ENCODE measurements at regions not wholly inside any gene's neighbourhood (a gene's known extent, or its start where the extent isn't known, plus 50 kb on each side); places are given as distances from the start of the nearest gene placed in this dataset.

DNA sequence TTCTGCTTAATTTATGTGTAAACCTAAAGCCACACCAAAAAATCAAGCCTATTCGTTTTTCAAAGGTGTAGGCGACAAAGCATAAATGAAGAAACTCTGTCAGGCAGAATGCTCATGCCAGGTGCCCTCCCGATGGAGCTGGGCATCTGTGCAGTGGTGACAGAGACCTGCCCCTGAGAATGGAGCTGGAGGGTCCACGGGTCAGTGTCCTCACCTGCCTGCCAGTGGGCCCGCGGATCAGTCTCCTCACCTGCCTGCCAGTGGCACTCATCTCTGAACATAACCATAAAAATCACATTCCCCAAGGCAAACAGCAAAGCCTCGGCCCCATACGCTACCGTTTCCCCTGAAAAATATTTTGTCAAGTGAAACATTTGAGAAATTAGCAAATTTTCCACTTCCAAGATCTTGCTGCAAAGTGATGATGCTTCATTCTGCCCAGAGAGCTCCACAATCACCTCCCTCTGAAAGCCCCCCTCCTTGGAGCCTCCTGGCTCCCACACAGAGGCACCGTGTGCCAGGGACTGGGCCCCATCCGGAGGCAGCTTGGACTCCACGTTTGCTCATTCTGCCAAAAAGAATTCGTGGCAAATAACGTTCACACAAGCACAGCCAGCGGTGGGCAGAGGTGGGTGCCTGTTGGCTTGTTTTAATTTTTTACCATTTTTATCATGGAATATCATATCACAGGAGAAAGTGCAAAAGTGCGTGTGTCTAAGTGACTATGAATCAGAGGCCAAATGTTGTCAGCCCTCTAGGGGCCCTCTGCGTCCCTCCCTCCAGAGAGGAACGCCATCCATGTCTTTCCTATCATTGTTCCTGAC lies 88.8 kb downstream of the YTHDF1 start:
- DNase-seq (ENCODE audit: insufficient read length), result no peak
- TF ChIP-seq TAF1 (IDR thresholded peaks at IDR 0.05; ENCODE audit: borderline replicate concordance, low read depth, low read length) (no peak), POLR2A (IDR thresholded peaks at IDR 0.05; ENCODE audit: low read depth, low read length) (no peak), POLR2AphosphoS5 (IDR thresholded peaks at IDR 0.05; ENCODE audit: low read depth, low read length) (no peak)
- FAIRE-seq, result no peak

DNA sequence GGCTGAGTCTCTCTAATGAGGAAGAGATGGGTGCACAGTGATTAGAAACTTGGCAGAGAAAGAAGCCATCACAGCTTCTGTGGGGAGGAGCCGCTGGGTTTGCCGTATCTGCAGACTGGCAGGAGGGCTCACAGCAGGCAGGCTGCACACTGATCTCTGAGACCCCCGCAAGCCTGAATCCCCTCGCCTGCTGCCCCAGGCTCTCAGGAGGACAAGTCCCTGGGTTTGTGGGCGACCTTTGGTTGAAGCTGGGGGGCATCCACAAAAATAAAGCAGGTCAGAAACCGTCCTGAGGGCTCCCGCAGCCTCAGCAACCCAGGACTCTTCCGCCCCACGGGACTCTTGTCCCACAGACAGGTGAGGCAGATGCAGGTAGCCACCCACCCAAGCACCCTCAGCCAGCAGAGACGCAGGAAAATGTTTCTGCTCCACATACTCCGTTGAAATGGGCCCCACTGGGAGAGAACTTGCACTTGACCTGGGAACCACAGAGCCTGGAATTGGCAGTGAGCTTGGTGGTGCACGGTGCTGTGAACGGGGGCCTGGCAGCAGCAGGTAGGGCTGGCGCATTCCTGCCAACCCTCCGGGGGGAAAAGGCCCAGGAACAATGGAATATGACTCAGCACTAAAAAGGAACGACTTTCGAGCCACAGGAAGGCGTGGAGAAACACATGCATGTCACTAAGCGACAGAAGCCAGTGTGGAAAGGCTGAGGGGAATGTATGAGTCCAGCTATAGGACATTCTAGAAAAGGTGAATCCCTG lies 89.9 kb downstream of the YTHDF1 start:
- no peak for DNase-seq (ENCODE audit: insufficient read length)
- no peak for FAIRE-seq

GRCh38 chr20:63125581-63125837 lies 90.4 kb downstream of the YTHDF1 start:
- FAIRE-seq, result no peak
- no peak for DNase-seq (ENCODE audit: insufficient read length)
- no peak for TF ChIP-seq POLR2A (IDR thresholded peaks at IDR 0.05; ENCODE audit: low read depth, low read length)
- no peak for TF ChIP-seq POLR2AphosphoS5 (IDR thresholded peaks at IDR 0.05; ENCODE audit: low read depth, low read length)
- no peak for TF ChIP-seq TAF1 (IDR thresholded peaks at IDR 0.05; ENCODE audit: borderline replicate concordance, low read depth, low read length)

More for the DNA sequence above, 89.9 kb downstream of the YTHDF1 start:
- no peak for TF ChIP-seq TAF1 (IDR thresholded peaks at IDR 0.05; ENCODE audit: borderline replicate concordance, low read depth, low read length)
- TF ChIP-seq POLR2A (IDR thresholded peaks at IDR 0.05; ENCODE audit: low read depth, low read length), result no peak
- no peak for TF ChIP-seq POLR2AphosphoS5 (IDR thresholded peaks at IDR 0.05; ENCODE audit: low read depth, low read length)

- DNase-seq (ENCODE audit: insufficient read length) (no peak), FAIRE-seq (no peak)
- TF ChIP-seq POLR2A (IDR thresholded peaks at IDR 0.05; ENCODE audit: low read depth, low read length) (no peak), POLR2AphosphoS5 (IDR thresholded peaks at IDR 0.05; ENCODE audit: low read depth, low read length) (no peak), TAF1 (IDR thresholded peaks at IDR 0.05; ENCODE audit: borderline replicate concordance, low read depth, low read length) (no peak)
Observed at GRCh38 chr20:63124782-63125580, 91.0 kb downstream of the YTHDF1 start.

GRCh38 chr20:63124092-63124781 lies 91.7 kb downstream of the YTHDF1 start:
- no peak for FAIRE-seq
- TF ChIP-seq POLR2AphosphoS5 (IDR thresholded peaks at IDR 0.05; ENCODE audit: low read depth, low read length), result no peak
- no peak for TF ChIP-seq POLR2A (IDR thresholded peaks at IDR 0.05; ENCODE audit: low read depth, low read length)
- no peak for TF ChIP-seq TAF1 (IDR thresholded peaks at IDR 0.05; ENCODE audit: borderline replicate concordance, low read depth, low read length)
- DNase-seq (ENCODE audit: insufficient read length), result no peak

GRCh38 chr20:63123331-63123741 lies 92.6 kb downstream of the YTHDF1 start:
- no peak for FAIRE-seq
- no peak for DNase-seq (ENCODE audit: insufficient read length)
- no peak for TF ChIP-seq POLR2AphosphoS5 (IDR thresholded peaks at IDR 0.05; ENCODE audit: low read depth, low read length)
- no peak for TF ChIP-seq POLR2A (IDR thresholded peaks at IDR 0.05; ENCODE audit: low read depth, low read length)
- TF ChIP-seq TAF1 (IDR thresholded peaks at IDR 0.05; ENCODE audit: borderline replicate concordance, low read depth, low read length), result no peak

- FAIRE-seq (no peak), DNase-seq (ENCODE audit: insufficient read length) (no peak)
- no peak for TF ChIP-seq TAF1 (IDR thresholded peaks at IDR 0.05; ENCODE audit: borderline replicate concordance, low read depth, low read length)
Observed at GRCh38 chr20:63122626-63123025, 93.3 kb downstream of the YTHDF1 start.

DNA sequence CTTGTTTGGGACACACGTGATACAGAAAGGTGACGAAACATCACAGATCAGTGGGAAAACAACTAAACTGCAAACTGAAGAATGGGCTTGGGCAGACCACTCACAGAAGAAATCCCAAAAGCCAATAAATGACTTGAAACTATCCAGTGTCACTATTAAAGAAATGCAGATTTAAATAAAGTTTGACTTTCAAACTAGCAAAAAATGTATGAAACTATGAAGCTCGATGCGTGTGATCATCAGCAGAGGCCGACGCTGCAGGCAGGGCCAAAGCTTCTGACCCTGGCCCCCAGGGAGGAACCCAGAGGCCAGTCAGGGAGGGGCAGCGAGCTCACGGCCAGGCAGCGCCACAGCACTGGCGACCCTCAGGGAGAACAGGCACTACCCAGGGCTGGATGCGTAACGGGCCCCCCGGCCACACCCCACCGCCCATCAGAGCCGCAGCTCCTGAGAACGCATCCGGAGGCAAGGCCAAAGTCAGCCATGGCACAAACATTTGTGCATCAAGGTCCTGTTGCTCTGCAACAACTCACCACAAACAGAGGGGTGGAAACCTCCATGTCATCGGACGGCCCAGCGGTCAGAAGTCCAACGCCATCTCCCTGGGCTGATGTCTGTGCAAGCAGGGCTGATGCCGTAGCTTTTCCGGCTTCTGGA lies 94.1 kb downstream of the YTHDF1 start:
- no peak for DNase-seq (ENCODE audit: insufficient read length)
- FAIRE-seq, result no peak
- no peak for TF ChIP-seq POLR2AphosphoS5 (IDR thresholded peaks at IDR 0.05; ENCODE audit: low read depth, low read length)
- TF ChIP-seq TAF1 (IDR thresholded peaks at IDR 0.05; ENCODE audit: borderline replicate concordance, low read depth, low read length), result no peak
- no peak for TF ChIP-seq POLR2A (IDR thresholded peaks at IDR 0.05; ENCODE audit: low read depth, low read length)

- no peak for DNase-seq (ENCODE audit: insufficient read length)
- no peak for TF ChIP-seq TAF1 (IDR thresholded peaks at IDR 0.05; ENCODE audit: borderline replicate concordance, low read depth, low read length)
- no peak for TF ChIP-seq POLR2AphosphoS5 (IDR thresholded peaks at IDR 0.05; ENCODE audit: low read depth, low read length)
- no peak for TF ChIP-seq POLR2A (IDR thresholded peaks at IDR 0.05; ENCODE audit: low read depth, low read length)
- FAIRE-seq, result no peak
Observed at GRCh38 chr20:63121246-63121645, 94.7 kb downstream of the YTHDF1 start.

- TF ChIP-seq POLR2AphosphoS5 (IDR thresholded peaks at IDR 0.05; ENCODE audit: low read depth, low read length) (no peak), TAF1 (IDR thresholded peaks at IDR 0.05; ENCODE audit: borderline replicate concordance, low read depth, low read length) (no peak), POLR2A (IDR thresholded peaks at IDR 0.05; ENCODE audit: low read depth, low read length) (no peak)
- DNase-seq (ENCODE audit: insufficient read length) (no peak), FAIRE-seq (no peak)
Observed at GRCh38 chr20:63120808-63121090, 95.2 kb downstream of the YTHDF1 start.
